ENCODE measurements at regions not wholly inside any gene's neighbourhood (a gene's known extent, or its start where the extent isn't known, plus 50 kb on each side); places are given as distances from the start of the nearest gene placed in this dataset.

GRCh38 chr10:30247704-30248103 is 101.4 kb downstream of the MTPAP start:
- no peak overlapping the region for H3K4me3 Mint-ChIP-seq
- H3K9ac ChIP-seq (ENCODE audit: extremely low read depth, low read length, poor library complexity, severe bottlenecking): no peak overlapping the region
- H3K27me3 ChIP-seq (ENCODE audit: control insufficient read depth, insufficient read depth, low read length, poor library complexity, severe bottlenecking): no peaks in the 10 kb centered on the region
- no peaks in the 10 kb centered on the region for H3K27me3 Mint-ChIP-seq (ENCODE audit: insufficient read depth)
- no peaks in the 10 kb centered on the region for H3K36me3 ChIP-seq (ENCODE audit: control insufficient read depth, insufficient read depth, low read length)
- H3K9me3 Mint-ChIP-seq: peaks cover 2% of the 10 kb centered on the region
- H3K4me1 Mint-ChIP-seq: no peaks in the 10 kb centered on the region
- no peaks in the 10 kb centered on the region for H3K4me1 ChIP-seq (ENCODE audit: control insufficient read depth, insufficient read depth, low read length)
- 90% methylated on average over 4 of the region's 4 CpGs; no CpG with 5 or more reads in 1 of the 2 experiments for WGBS, 2 experiments (ENCODE audit: insufficient coverage in 1 of 2, insufficient read length in 1 of 2)
- no peak for TF ChIP-seq CTCF (conservative IDR thresholded peaks at IDR 0.05)
- DNase-seq: no peak
- H3K27ac ChIP-seq (ENCODE audit: low read depth, low read length): no peak overlapping the region
- peaks cover 4% of the 10 kb centered on the region for H3K9me3 ChIP-seq (ENCODE audit: control insufficient read depth, low read length)
- no peaks in the 10 kb centered on the region for H3K36me3 Mint-ChIP-seq (ENCODE audit: low read depth)
- H3K4me3 ChIP-seq (ENCODE audit: low read length): no peak overlapping the region
- H3K27ac Mint-ChIP-seq: no peak overlapping the region

DNA sequence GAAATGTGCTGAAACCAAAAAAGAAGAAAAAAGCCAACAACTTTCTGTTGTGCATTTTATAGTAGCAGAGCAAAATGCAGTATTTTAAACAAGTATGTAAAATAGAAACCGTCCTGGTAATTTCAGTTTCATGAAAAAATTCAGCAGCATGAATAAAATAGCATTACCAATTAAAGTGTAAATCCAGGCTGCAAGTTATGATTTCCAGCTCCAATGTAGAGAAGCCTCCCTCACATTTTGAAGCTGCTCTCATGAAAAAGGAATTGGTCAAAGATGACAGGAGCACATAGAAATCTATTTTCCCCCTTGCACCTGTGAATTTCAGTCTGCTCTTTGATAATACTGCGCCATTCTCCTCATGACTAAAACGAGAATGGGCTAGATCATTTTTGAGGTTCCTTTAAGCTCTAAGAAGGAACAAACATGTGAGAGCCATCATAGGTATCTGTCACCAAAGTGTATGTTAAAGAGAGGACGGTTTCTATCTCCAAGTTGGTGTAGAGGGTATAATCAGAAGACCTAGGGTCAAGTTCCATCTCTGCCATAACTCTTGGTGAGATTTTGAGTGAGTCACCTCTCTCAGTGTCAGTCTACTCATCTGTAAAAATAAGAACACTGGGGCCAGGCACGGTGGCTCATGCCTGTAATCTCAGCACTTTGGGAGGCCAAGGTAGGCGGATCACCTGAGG is 107.5 kb downstream of the MTPAP start:
- Histone ChIP-seq H3K36me3 (ENCODE audit: control insufficient read depth, insufficient read depth, low read length) (no peaks in the 10 kb centered on the region), H3K27ac (ENCODE audit: low read depth, low read length) (no peak overlapping the region), H3K4me1 (ENCODE audit: control insufficient read depth, insufficient read depth, low read length) (no peaks in the 10 kb centered on the region), H3K9ac (ENCODE audit: extremely low read depth, low read length, poor library complexity, severe bottlenecking) (no peak overlapping the region), H3K4me3 (ENCODE audit: low read length) (no peak overlapping the region), H3K27me3 (ENCODE audit: control insufficient read depth, insufficient read depth, low read length, poor library complexity, severe bottlenecking) (no peaks in the 10 kb centered on the region), H3K9me3 (ENCODE audit: control insufficient read depth, low read length) (no peaks in the 10 kb centered on the region)
- no peak for TF ChIP-seq CTCF (conservative IDR thresholded peaks at IDR 0.05)
- no peak overlapping the region for H3K27ac Mint-ChIP-seq
- H3K27me3 Mint-ChIP-seq (ENCODE audit: insufficient read depth): no peaks in the 10 kb centered on the region
- DNase-seq: no peak
- H3K9me3 Mint-ChIP-seq: no peaks in the 10 kb centered on the region
- no peaks in the 10 kb centered on the region for H3K36me3 Mint-ChIP-seq (ENCODE audit: low read depth)
- H3K4me3 Mint-ChIP-seq: no peak overlapping the region
- WGBS, 2 experiments (ENCODE audit: insufficient coverage in 1 of 2, insufficient read length in 1 of 2): 83% methylated on average over 3 to 6 of the region's 6 CpGs
- no peaks in the 10 kb centered on the region for H3K4me1 Mint-ChIP-seq

GRCh38 chr10:30238836-30239235 is 110.2 kb downstream of the MTPAP start:
- H3K27ac ChIP-seq (ENCODE audit: low read depth, low read length): no peak overlapping the region
- H3K36me3 ChIP-seq (ENCODE audit: control insufficient read depth, insufficient read depth, low read length): no peaks in the 10 kb centered on the region
- Mint-ChIP-seq H3K4me1 (no peaks in the 10 kb centered on the region), H3K27ac (no peak overlapping the region), H3K9me3 (peaks cover 5% of the 10 kb centered on the region), H3K36me3 (ENCODE audit: low read depth) (peaks cover 2% of the 10 kb centered on the region), H3K27me3 (ENCODE audit: insufficient read depth) (no peaks in the 10 kb centered on the region), H3K4me3 (no peak overlapping the region)
- WGBS, 2 experiments (ENCODE audit: insufficient coverage in 1 of 2, insufficient read length in 1 of 2): 91 to 100% methylated on average over 4 to 8 of the region's 8 CpGs
- H3K9ac ChIP-seq (ENCODE audit: extremely low read depth, low read length, poor library complexity, severe bottlenecking): no peak overlapping the region
- H3K4me3 ChIP-seq (ENCODE audit: low read length): no peak overlapping the region
- no peak for DNase-seq
- no peaks in the 10 kb centered on the region for H3K4me1 ChIP-seq (ENCODE audit: control insufficient read depth, insufficient read depth, low read length)
- no peak for TF ChIP-seq CTCF (conservative IDR thresholded peaks at IDR 0.05)
- no peaks in the 10 kb centered on the region for H3K27me3 ChIP-seq (ENCODE audit: control insufficient read depth, insufficient read depth, low read length, poor library complexity, severe bottlenecking)
- H3K9me3 ChIP-seq (ENCODE audit: control insufficient read depth, low read length): no peaks in the 10 kb centered on the region

All from endodermal cell (in vitro differentiated cells).